Epithelial cell of proximal tubule (primary cell): ENCODE measurements at regions not wholly inside any gene's neighbourhood (a gene's known extent, or its start where the extent isn't known, plus 50 kb on each side); places are given as distances from the start of the nearest gene placed in this dataset.

Source experiments
- DNase-seq: peaks from one replicate; pipeline ENCODE4 v3.0.0-alpha.2; 2011; ENCODE audit warnings: low read depth
- H3K4me3 ChIP-seq: 2 replicates; pipeline ENCODE4 v1.5.1; 2011; ENCODE audit warnings: low read depth, mild to moderate bottlenecking, low read length
- CTCF ChIP-seq: conservative IDR thresholded peaks from 2 replicates; pipeline ENCODE4 v1.5.1; 2012; ENCODE audit warnings: low read depth, mild to moderate bottlenecking, low read length

DNA sequence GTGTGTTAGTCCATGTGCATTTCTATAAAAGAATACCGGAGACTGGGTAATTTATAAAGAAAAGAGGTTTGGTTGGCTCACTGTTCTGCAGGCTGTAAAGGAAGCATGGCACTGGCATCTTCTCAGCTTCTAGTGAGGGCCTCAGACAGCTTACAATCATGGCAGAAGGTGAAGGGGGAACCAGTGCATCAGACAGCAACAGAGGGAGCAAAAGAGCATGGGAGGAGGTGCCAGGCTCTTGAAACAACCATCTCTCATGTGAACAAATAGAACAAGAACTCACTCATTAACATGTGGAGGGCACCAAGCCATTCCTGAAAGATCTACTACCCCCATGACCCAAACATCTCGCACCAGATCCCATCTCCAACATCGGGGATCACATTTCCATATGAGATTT lies 89.2 kb upstream of the IL33 start:
- no peak for DNase-seq
- no peak for TF ChIP-seq CTCF
- H3K4me3 ChIP-seq: no peak overlapping the region

DNA sequence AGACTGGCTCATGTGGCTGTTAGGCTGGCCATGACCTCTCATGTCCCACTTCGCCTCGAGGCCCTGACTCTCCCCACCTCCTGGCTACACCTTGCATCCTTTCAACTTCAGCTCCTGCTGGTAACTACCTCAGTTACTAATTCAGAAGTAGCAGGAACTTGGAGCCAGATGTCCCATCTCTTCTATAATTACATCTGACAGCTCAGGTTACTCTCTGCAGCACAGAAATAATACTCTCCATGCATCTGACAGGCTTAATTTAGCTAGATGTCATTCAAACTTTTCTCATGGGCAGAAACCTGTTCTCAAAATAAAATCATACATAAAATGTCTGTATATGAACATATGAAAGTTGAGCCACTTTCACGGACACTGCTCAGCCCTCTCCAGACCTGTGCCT lies 92.2 kb upstream of the IL33 start:
- TF ChIP-seq CTCF: no peak
- DNase-seq: no peak
- H3K4me3 ChIP-seq: no peak overlapping the region

DNA sequence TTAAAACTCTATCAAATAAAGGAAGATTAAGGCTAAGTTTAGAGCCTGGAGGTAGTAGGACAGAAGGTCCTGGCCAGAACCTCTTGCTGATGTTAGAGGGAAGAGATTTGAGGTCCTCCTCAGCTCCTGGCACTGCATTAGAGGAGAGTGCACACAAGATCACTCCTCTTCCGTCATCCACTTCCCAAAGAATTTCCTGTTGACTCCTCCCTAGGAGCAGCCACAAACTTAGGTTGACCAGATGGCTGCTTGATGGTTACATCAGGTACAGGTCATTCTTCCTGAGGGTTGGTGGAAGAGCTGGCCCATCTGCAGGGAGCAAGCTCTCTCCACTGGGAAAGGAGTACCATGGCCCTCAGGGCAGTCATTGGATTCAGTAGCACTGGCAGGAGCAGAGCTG lies 93.9 kb upstream of the IL33 start:
- H3K4me3 ChIP-seq: no peak overlapping the region
- no peak for TF ChIP-seq CTCF
- DNase-seq: no peak

DNA sequence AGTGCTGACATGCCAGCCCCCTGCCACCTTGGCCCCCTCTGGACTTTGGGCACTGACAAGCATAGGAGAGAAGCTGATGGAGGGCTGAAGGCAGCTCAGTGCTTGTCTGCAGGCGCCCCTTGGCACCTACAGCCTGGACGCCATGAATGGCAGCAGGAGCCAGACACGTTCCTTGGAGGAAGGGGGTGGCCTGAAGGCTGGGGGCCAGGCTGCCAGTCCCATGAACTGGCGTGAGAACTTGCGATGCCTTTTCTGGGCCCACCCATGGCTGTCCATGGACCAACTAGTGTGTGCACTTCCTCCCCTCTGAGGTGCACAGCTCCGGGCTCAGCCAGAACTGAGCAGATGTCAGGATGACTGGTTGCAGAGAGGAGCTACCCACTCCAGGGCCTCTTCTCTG lies 99.0 kb upstream of the RANBP6 start:
- no peak for DNase-seq
- H3K4me3 ChIP-seq: no peak overlapping the region
- TF ChIP-seq CTCF: no peak

- no peak for DNase-seq
- H3K4me3 ChIP-seq: no peak overlapping the region
- TF ChIP-seq CTCF: no peak
These were observed 98.4 kb upstream of the RANBP6 start for GRCh38 chr9:6113819-6114218.

DNA sequence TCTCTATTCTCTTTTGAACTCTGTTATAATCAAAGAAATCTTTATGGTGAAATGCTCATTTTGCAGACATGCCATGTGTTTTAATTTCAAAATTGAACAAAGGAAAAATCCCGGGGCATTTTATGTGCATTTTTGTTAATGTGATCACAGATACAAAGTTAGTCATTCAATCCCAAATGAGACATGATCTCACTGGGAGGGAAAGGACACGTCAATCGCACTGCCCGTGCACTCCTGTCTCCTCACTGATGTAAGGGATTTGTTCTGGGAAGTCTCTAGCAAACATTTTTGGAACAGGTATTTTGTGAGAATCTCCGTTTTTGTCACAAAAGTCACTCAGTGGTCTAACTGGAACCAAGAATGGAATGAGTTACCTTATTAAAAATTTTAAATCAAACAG lies 97.9 kb upstream of the RANBP6 start:
- DNase-seq: no peak
- no peak for TF ChIP-seq CTCF
- no peak overlapping the region for H3K4me3 ChIP-seq

- no peak overlapping the region for H3K4me3 ChIP-seq
- no peak for DNase-seq
- no peak for TF ChIP-seq CTCF
These were observed 94.6 kb upstream of the RANBP6 start for GRCh38 chr9:6109986-6110385.
